Central memory CD8-positive, alpha-beta T cell (primary cell): ENCODE measurements at regions not wholly inside any gene's neighbourhood (a gene's known extent, or its start where the extent isn't known, plus 50 kb on each side); places are given as distances from the start of the nearest gene placed in this dataset.

Experiments used
- ATAC-seq: fragments of 150-1000 bp; cut with Tn5 transposase; replicated peaks from 2 replicates; pipeline ENCODE4 v1.10.0; 2022; ENCODE audit warnings: mild to moderate bottlenecking, moderate FRiP score, moderate number of reproducible peaks; ENCODE audit not compliant: poor library complexity, severe bottlenecking; ENCODE audit errors: extremely low read depth
- DNase-seq, 2 donors: peaks; one replicate each; pipeline ENCODE4 v3.0.0; 2021; ENCODE audit warnings: low spot score in 2 of 2
- H3K27ac Mint-ChIP-seq: one replicate; pipeline ENCODE4 v1.8.0; 2022; ENCODE audit warnings: low read depth, mild to moderate bottlenecking, moderate library complexity, mixed read lengths
- H3K27me3 Mint-ChIP-seq: one replicate; pipeline ENCODE4 v1.8.0; 2022; ENCODE audit warnings: mixed read lengths
- H3K36me3 Mint-ChIP-seq: one replicate; pipeline ENCODE4 v1.8.0; 2022; ENCODE audit warnings: mild to moderate bottlenecking, moderate library complexity, mixed read lengths; ENCODE audit not compliant: insufficient read depth
- H3K4me1 Mint-ChIP-seq: one replicate; pipeline ENCODE4 v1.8.0; 2022; ENCODE audit warnings: mixed read lengths
- H3K4me3 Mint-ChIP-seq: one replicate; pipeline ENCODE4 v1.8.0; 2022; ENCODE audit warnings: mild to moderate bottlenecking, moderate library complexity, mixed read lengths
- H3K9me3 Mint-ChIP-seq: one replicate; pipeline ENCODE4 v1.8.0; 2022; ENCODE audit warnings: mixed read lengths

DNA sequence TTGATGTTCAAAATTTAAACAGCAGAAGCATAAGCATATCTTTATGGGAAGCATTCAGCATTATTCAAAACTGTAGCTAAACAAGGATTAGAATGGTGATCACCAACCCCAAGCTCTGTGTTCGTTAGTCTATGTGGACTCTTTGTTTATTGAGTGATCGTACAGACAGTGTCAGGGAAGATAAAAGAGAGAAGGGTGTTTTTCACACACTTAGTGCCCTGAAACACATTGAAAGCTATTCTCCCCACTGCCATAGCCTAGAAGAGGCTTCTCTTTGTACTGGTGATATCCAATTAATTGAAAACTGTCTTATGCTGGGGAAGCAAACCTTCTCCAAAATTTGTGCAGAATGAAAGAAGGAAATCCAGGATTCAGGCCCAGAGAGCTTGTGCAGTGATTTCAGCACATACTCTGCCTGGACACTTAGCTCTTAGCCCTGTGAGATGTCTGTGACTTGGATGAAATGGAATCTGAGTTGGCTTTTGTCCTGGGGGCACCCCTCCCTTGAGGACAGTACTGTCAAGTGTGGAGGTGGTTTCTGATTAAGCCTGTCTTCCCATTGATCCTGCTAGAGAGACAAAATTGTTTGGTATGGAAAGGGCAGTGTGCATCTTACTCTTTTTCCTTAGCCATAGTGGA, 125.7 kb upstream of the MTHFD1L start:
- H3K27me3 Mint-ChIP-seq, result no peaks in the 10 kb centered on the region
- no peaks in the 10 kb centered on the region for H3K9me3 Mint-ChIP-seq
- H3K36me3 Mint-ChIP-seq, result peaks cover 2% of the 10 kb centered on the region
- no peak overlapping the region for H3K27ac Mint-ChIP-seq
- H3K4me1 Mint-ChIP-seq, result peaks cover 7% of the 10 kb centered on the region
- ATAC-seq (no peak), DNase-seq (no peak)
- no peak overlapping the region for H3K4me3 Mint-ChIP-seq

DNA sequence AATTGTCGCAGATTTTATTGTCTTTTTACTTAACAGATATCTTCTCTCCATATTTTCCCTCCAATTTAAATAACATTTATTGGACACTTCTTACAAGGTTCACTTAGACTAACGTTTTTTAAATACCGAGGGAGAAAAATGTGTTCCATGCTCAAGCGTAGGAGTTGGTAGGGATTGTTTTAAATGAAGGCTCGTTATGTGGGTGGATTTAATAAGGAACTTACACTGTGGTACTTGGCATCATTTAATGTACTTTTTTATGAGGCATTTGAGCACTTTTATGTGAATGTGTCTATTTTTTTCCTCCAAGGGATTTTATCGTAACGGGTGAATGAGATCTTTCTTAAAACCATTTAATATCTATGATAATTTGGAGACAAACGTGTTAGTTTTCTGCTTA, 125.0 kb upstream of the MTHFD1L start:
- H3K36me3 Mint-ChIP-seq, result no peaks in the 10 kb centered on the region
- peaks cover 7% of the 10 kb centered on the region for H3K4me1 Mint-ChIP-seq
- DNase-seq (no peak), ATAC-seq (no peak)
- H3K27ac Mint-ChIP-seq, result no peak overlapping the region
- H3K27me3 Mint-ChIP-seq, result no peaks in the 10 kb centered on the region
- H3K9me3 Mint-ChIP-seq, result no peaks in the 10 kb centered on the region
- no peak overlapping the region for H3K4me3 Mint-ChIP-seq

DNA sequence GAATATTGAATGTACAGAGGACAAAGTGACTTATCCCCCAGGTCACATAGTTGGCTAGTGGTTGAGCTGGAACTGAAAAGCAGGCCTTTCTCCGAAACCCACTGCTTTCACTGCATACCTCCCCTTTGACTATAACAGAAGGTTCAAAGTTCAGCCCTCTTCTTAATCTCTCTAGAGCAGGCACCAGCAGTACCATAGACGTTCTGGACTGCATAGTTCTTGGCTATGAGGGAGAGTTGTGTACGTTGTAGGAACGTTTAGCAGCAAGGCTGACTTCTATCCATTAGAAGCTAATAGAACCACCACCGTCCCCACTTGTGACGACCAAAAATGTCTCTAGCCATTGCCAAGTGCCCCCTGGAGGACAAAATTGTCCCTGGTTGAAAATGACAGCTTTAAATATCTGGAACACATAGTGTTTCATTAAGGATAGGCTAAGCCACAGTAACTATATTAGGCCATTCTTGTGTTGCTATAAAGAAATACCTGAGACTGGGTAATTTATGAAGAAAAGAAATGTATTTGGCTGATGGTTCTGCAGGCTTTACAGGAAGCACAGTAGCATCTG, 123.8 kb upstream of the MTHFD1L start:
- ATAC-seq (no peak), DNase-seq (no peak)
- Mint-ChIP-seq H3K27ac (no peak overlapping the region), H3K9me3 (no peaks in the 10 kb centered on the region), H3K27me3 (no peaks in the 10 kb centered on the region), H3K4me1 (peaks cover 17% of the 10 kb centered on the region), H3K4me3 (no peak overlapping the region), H3K36me3 (no peaks in the 10 kb centered on the region)

DNA sequence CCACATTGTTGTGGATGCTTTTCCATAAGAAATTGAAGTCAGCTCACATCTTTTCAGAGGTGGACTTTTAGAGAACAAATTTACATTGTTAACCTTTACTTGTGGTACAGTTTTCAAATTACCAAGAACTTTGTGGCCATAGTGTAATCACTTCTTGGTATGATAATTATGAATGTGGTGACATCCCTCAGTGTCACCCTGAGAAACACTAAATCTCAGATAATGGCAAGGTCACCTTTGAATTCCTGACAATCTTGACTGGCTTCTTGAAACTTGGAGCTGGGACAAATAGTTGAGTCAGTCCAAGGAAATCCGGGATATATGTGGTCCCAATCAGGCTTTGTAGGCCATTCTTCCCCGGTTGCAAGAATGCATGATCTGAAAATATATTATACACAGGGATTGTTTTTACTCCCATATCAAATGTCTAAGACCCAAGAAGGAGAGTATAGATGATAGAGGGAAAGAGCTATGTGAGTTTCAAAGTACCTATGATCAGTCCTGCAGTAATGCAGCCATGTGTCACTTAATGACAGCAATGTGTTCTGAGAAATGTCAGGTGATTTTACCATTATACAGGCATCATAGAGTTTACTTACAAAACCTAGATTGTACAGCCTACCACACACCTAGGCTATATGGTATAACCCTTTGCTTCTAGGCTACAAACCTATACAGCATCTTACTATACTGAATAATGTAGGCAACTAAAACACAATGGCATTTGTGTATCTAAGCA, 120.8 kb upstream of the MTHFD1L start:
- peaks cover 24% of the 10 kb centered on the region for H3K4me1 Mint-ChIP-seq
- no peak overlapping the region for H3K27ac Mint-ChIP-seq
- H3K27me3 Mint-ChIP-seq, result no peaks in the 10 kb centered on the region
- H3K9me3 Mint-ChIP-seq, result no peaks in the 10 kb centered on the region
- no peaks in the 10 kb centered on the region for H3K36me3 Mint-ChIP-seq
- ATAC-seq, result no peak
- no peak for DNase-seq
- no peak overlapping the region for H3K4me3 Mint-ChIP-seq

DNA sequence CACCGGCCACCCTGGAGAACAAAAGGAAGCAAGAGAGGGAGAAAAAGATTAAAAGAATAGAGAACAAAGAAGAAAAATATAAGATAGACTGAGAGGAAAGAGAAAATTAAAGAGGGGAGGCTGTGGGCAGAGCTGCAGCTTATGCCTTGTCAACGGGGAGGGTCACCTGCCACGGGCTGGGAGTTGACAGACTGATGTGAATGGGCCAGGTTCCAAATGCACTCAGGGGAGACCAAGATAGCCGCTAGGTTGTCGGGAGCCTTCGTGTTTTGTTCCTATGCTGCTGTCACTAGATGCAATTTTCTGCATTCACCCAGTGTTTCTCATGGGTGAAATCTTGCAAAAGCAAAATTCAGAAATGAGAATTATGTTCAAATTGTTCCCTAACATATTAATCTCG, 119.6 kb upstream of the MTHFD1L start:
- no peaks in the 10 kb centered on the region for H3K27me3 Mint-ChIP-seq
- no peak overlapping the region for H3K27ac Mint-ChIP-seq
- H3K4me3 Mint-ChIP-seq, result no peak overlapping the region
- no peak for DNase-seq
- peaks cover 24% of the 10 kb centered on the region for H3K4me1 Mint-ChIP-seq
- no peaks in the 10 kb centered on the region for H3K36me3 Mint-ChIP-seq
- H3K9me3 Mint-ChIP-seq, result no peaks in the 10 kb centered on the region
- ATAC-seq, result no peak

DNA sequence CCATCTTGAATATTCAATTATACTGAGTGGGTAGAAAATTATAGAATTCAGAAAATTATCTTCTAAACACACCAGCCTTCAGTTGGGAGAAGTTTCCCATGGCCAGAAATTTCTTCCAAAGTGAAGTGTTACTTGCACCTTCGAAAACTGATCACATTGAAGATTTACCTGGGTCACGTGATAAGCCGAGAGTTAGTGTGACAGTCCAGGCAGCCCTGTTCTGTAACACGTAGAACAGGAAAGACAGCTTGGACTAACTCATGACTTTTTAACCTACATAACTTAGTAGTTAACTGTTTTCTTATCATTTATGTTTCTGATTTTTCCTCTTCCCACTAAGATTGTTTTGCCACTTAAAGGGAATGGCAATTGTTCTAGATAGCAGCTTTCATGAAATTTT, 118.3 kb upstream of the MTHFD1L start:
- Mint-ChIP-seq H3K9me3 (no peaks in the 10 kb centered on the region), H3K4me3 (no peak overlapping the region), H3K27ac (no peak overlapping the region), H3K36me3 (peaks cover under 1% of the 10 kb centered on the region), H3K27me3 (no peaks in the 10 kb centered on the region), H3K4me1 (peaks cover 17% of the 10 kb centered on the region)
- no peak for ATAC-seq
- DNase-seq, result no peak

DNA sequence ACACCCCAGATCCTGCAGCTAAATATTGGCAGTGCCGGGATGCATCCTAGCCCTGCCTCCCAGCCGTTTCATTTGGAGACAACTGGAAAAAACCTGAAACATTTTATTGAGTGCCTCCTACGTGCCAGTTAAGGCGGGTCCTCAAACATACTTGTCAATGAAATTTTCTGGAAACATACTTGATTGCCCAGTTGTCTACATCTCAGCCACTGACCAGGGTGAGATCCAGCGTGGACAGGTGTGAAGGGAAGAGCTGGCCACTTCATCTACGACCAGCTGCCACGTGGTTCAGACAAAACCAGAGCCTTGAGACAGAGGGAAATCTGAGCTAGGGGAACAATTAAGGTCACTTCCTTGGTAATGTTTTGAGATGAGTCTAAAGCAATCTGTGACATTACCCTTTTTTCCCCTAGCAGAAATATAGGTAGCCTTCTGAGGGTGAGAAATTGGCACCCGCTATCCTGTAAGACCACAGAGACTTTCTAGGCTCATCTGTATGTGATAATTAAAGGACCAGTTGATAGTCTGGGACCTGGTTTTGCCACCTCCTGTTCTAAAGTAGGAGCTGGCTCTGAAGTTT, 116.3 kb upstream of the MTHFD1L start:
- Mint-ChIP-seq H3K27ac (no peak overlapping the region), H3K36me3 (peaks cover 2% of the 10 kb centered on the region), H3K4me3 (no peak overlapping the region), H3K9me3 (no peaks in the 10 kb centered on the region), H3K27me3 (no peaks in the 10 kb centered on the region), H3K4me1 (peaks cover 17% of the 10 kb centered on the region)
- ATAC-seq, result no peak
- DNase-seq, result no peak

DNA sequence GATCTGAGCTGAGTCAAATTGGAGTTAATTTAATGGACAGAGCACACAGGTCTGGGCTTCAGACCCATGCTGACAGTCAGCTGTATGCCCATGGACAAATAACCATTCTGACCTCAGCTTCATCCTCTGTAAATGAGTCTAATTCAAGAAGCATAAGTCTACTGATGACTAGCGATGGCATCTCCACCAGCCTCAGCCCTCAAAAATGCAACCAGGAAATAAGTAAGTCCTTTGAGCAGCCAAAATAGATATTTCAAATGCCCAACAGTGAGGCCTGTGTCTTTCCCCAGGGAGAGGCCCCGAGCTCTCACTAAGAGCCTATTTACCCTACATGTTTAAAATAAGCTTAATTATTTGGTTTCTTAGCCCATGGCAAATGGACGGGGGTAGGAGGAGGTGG, 114.2 kb upstream of the MTHFD1L start:
- H3K9me3 Mint-ChIP-seq, result no peaks in the 10 kb centered on the region
- H3K4me1 Mint-ChIP-seq, result peaks cover 11% of the 10 kb centered on the region
- H3K27ac Mint-ChIP-seq, result no peak overlapping the region
- H3K27me3 Mint-ChIP-seq, result no peaks in the 10 kb centered on the region
- H3K4me3 Mint-ChIP-seq, result no peak overlapping the region
- DNase-seq (no peak), ATAC-seq (no peak)
- peaks cover 2% of the 10 kb centered on the region for H3K36me3 Mint-ChIP-seq

DNA sequence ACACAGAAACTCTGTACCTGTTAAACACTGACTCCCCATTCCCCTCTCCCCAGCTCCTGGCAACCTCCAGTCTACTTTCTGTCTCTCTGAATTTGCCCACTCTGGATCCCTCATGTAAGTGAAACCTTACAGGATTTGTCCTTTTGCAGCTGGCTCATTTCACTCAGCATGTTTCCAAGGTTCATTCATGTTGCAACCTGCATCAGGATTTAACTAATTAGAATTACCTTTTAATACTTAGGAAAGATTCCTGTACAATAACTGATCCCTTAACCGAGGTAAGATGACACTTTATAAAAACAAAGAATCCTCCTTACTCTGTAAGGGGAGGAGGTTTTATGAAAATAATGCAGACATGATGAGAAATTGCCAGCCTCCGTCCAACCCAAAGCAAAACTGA, 113.1 kb upstream of the MTHFD1L start:
- no peak for DNase-seq
- no peak overlapping the region for H3K27ac Mint-ChIP-seq

DNA sequence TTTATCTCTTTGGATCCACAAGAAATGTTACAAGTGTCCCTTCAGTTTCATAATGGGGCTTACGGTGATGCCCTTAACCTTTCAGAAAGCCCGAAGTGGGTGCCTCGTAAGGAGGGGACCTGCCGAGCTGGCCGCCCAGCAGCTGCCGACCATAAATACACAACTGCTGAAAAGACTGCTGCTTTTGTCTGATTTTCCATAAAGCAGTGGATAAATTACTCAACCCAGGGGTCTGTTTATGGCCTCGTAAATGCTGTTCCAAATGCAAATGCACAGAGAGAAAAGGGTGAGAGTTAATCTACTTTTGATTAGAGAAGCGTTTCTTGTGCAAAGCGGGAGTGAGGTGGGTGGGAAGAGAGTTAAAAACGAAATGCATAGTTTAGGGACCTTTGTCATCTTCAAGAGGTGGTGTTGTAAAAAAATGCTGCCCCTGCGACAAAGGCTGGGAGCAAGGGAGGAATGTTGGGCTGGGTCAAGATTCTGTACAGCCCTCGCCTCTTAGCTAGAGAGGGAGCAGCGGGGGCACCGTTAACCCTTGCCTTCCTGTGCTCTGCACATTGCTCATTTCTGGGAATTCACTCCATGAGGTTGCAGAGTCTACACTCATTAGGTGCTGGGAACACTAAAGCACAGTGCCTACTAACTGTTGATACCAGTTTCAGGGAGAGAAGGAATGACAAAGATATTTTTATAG, 112.0 kb upstream of the MTHFD1L start:
- Mint-ChIP-seq H3K27ac (no peak overlapping the region), H3K4me1 (no peaks in the 10 kb centered on the region), H3K27me3 (no peaks in the 10 kb centered on the region), H3K4me3 (no peak overlapping the region), H3K36me3 (peaks cover 2% of the 10 kb centered on the region), H3K9me3 (no peaks in the 10 kb centered on the region)
- no peak for ATAC-seq
- DNase-seq, result no peak

More for the DNA sequence above, 113.1 kb upstream of the MTHFD1L start:
- Mint-ChIP-seq H3K4me1 (peaks cover under 1% of the 10 kb centered on the region), H3K36me3 (peaks cover 2% of the 10 kb centered on the region), H3K4me3 (no peak overlapping the region), H3K27me3 (no peaks in the 10 kb centered on the region), H3K9me3 (no peaks in the 10 kb centered on the region)
- ATAC-seq, result no peak

DNA sequence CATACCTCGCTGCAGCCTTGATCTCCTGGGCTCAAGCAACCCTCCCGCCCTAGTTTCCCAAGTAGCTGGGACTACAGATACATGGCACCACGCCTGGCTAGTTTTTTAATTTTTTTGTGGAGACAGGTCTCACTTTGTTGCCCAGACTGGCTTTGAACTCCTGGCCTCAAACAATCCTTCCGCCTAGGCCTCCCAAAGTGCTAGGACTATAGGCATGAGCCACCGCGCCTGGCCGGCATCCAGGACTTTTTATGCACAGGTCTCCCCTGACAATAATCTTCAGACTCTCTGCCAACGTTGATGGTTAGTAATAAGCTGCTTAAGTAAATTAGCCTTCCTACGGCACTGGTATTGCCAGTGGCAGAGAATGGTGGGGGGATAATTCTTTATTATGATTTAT, 110.5 kb upstream of the MTHFD1L start:
- Mint-ChIP-seq H3K4me1 (no peaks in the 10 kb centered on the region), H3K9me3 (no peaks in the 10 kb centered on the region), H3K27ac (no peak overlapping the region), H3K27me3 (no peaks in the 10 kb centered on the region), H3K4me3 (no peak overlapping the region), H3K36me3 (peaks cover 3% of the 10 kb centered on the region)
- DNase-seq (no peak), ATAC-seq (no peak)

DNA sequence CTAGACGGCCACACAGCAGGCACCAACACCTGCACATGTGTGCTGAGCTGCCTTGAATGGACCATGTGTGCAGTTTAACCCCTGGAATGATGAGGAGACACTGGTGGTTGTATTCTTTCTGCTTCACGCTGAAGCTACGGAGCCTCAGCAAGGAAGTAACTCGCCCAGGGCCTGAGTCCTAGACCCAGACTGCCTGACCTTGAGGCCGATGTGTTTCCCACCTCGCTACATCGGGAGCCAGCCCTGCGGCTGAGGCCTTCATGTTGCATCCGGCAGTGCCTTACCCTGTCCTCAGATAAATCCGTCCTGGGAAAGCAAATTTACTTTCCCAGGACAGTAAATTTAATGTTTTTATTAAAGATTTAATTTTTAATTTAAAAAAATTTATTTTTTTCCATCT, 110.0 kb upstream of the MTHFD1L start:
- DNase-seq, result no peak
- H3K27me3 Mint-ChIP-seq, result no peaks in the 10 kb centered on the region

More for the DNA sequence above, 110.0 kb upstream of the MTHFD1L start:
- ATAC-seq, result no peak
- Mint-ChIP-seq H3K4me3 (no peak overlapping the region), H3K4me1 (no peaks in the 10 kb centered on the region), H3K27ac (no peak overlapping the region), H3K9me3 (no peaks in the 10 kb centered on the region), H3K36me3 (peaks cover 5% of the 10 kb centered on the region)
